Gastroesophageal sphincter (tissue), 3 donors: ENCODE measurements at regions not wholly inside any gene's neighbourhood (a gene's known extent, or its start where the extent isn't known, plus 50 kb on each side); places are given as distances from the start of the nearest gene placed in this dataset.

Experiments
- CTCF ChIP-seq, 4 experiments: fragments of 200-600 bp in 2 of 4; fragments of 450-650 bp in 2 of 4; sonication (generic) in 1 of 4; IDR thresholded peaks; one replicate each; pipeline ENCODE4 v1.5.1; 2017 to 2019; ENCODE audit warnings: antibody characterized with exemption in 4 of 4, mild to moderate bottlenecking in 2 of 4, moderate library complexity in 2 of 4
- EP300 ChIP-seq: sonication (generic); formaldehyde crosslinking; IDR thresholded peaks from one replicate; pipeline ENCODE4 v1.6.1; 2017; ENCODE audit warnings: antibody characterized with exemption, mild to moderate bottlenecking
- POLR2AphosphoS5 ChIP-seq: sonication (generic); formaldehyde crosslinking; IDR thresholded peaks from one replicate; pipeline ENCODE4 v1.6.1; 2017; ENCODE audit warnings: antibody characterized with exemption

- TF ChIP-seq CTCF (IDR thresholded peaks at IDR 0.05): no peak
- no peak for TF ChIP-seq EP300
- no peak for TF ChIP-seq POLR2AphosphoS5
These were observed 115.5 kb upstream of the ZMIZ1 start for GRCh38 chr10:78953113-78953798.
